LoVo (cell line): ENCODE measurements at regions not wholly inside any gene's neighbourhood (a gene's known extent, or its start where the extent isn't known, plus 50 kb on each side); places are given as distances from the start of the nearest gene placed in this dataset.
"Not testable (repeated sequence)": the region's sequence is repeated elsewhere in the genome, so short reads cannot be mapped to it uniquely, and the experiment has no call there.

Experiments used
- DNase-seq: peaks from one replicate; pipeline ENCODE4 v3.0.0-alpha.2; 2016; ENCODE audit warnings: low spot score

GRCh38 chr6:86476311-86476710 lies 461.0 kb upstream of the HTR1E start:
- no peak for DNase-seq

- no peak for DNase-seq
Measured at GRCh38 chr6:86474081-86474480, 463.2 kb upstream of the HTR1E start.

GRCh38 chr6:86471791-86472190 lies 465.5 kb upstream of the HTR1E start:
- no peak for DNase-seq

- DNase-seq: no peak
Measured at GRCh38 chr6:86459978-86460377, 477.4 kb upstream of the HTR1E start.

GRCh38 chr6:86456821-86457220 lies 480.5 kb upstream of the HTR1E start:
- DNase-seq: no peak

GRCh38 chr6:86453232-86453631 lies 484.1 kb upstream of the HTR1E start:
- no peak for DNase-seq

- DNase-seq: no peak
Measured at GRCh38 chr6:86448398-86448797, 488.9 kb upstream of the HTR1E start.

- DNase-seq: no peak
Measured at GRCh38 chr6:86440608-86441007, 496.7 kb upstream of the HTR1E start.

- DNase-seq: no peak
Measured at GRCh38 chr6:86423571-86423970, 513.8 kb upstream of the HTR1E start.

- DNase-seq: no peak
Measured at GRCh38 chr6:86412057-86412456, 525.3 kb upstream of the HTR1E start.

- no peak for DNase-seq
Measured at GRCh38 chr6:86407128-86407527, 530.2 kb upstream of the HTR1E start.

- not testable (repeated sequence) for DNase-seq
Measured at GRCh38 chr6:86392850-86393249, 544.5 kb upstream of the HTR1E start.

- no peak for DNase-seq
Measured at GRCh38 chr6:86380571-86381125, 556.7 kb upstream of the HTR1E start.

- no peak for DNase-seq
Measured at GRCh38 chr6:86357877-86358276, 579.5 kb upstream of the HTR1E start.

- DNase-seq: no peak
Measured at GRCh38 chr6:86355271-86355670, 582.1 kb upstream of the HTR1E start.

GRCh38 chr6:86331919-86332318 lies 605.4 kb upstream of the HTR1E start:
- no peak for DNase-seq

- DNase-seq: no peak
Measured at GRCh38 chr6:86331265-86331840, 606.0 kb upstream of the HTR1E start.

- no peak for DNase-seq
Measured at GRCh38 chr6:86306210-86306609, 631.1 kb upstream of the HTR1E start.

GRCh38 chr6:86285876-86286275 lies 643.2 kb upstream of the SYNCRIP start:
- DNase-seq: no peak

GRCh38 chr6:86284809-86285480 lies 642.3 kb upstream of the SYNCRIP start:
- not testable (repeated sequence) for DNase-seq

GRCh38 chr6:86283596-86283995 lies 640.9 kb upstream of the SYNCRIP start:
- not testable (repeated sequence) for DNase-seq

GRCh38 chr6:86276056-86276455 lies 633.4 kb upstream of the SYNCRIP start:
- DNase-seq: no peak

- DNase-seq: no peak
Measured at GRCh38 chr6:86273936-86274335, 631.2 kb upstream of the SYNCRIP start.
